SKM-1 (cell line): ENCODE measurements at regions not wholly inside any gene's neighbourhood (a gene's known extent, or its start where the extent isn't known, plus 50 kb on each side); places are given as distances from the start of the nearest gene placed in this dataset.
"Not testable (repeated sequence)": the region's sequence is repeated elsewhere in the genome, so short reads cannot be mapped to it uniquely, and the experiment has no call there.

Experiments used
- DNase-seq: peaks from one replicate; lab custom pipeline; 2025; ENCODE audit not compliant: unreplicated experiment; lab: John Stamatoyannopoulos, UW

DNA sequence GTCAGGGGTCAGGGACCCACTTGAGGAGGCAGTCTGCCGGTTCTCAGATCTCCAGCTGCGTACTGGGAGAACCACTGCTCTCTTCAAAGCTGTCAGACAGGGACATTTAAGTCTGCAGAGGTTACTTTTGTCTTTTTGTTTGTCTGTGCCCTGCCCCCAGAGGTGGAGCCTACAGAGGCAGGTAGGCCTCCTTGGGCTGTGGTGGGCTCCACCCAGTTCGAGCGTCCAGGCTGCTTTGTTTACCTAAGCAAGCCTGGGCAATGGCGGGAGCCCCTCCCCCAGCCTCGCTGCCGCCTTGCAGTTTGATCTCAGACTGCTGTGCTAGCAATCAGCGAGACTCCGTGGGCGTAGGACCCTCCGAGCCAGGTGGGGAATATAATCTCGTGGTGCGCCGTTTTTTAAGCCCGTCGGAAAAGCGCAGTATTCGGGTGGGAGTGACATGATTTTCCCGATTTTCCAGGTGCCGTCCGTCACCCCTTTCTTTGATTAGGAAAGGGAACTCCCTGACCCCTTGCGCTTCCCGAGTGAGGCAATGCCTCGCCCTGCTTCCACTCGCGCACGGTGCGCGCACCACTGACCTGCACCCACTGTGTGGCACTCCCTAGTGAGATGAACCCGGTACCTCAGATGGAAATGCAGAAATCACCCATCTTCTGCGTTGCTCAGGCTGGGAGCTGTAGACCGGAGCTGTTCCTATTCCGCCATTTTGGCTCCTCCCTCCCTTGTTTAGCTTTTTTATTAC, 268.6 kb upstream of the SATB1 start:
- DNase-seq, result not testable (repeated sequence)

GRCh38 chr3:18687286-18687685, 262.1 kb upstream of the SATB1 start:
- no peak for DNase-seq

GRCh38 chr3:18683900-18684299, 258.8 kb upstream of the SATB1 start:
- DNase-seq, result no peak

- DNase-seq, result no peak
These were observed 256.7 kb upstream of the SATB1 start for GRCh38 chr3:18681818-18682345.

GRCh38 chr3:18680758-18681157, 255.6 kb upstream of the SATB1 start:
- DNase-seq, result no peak

DNA sequence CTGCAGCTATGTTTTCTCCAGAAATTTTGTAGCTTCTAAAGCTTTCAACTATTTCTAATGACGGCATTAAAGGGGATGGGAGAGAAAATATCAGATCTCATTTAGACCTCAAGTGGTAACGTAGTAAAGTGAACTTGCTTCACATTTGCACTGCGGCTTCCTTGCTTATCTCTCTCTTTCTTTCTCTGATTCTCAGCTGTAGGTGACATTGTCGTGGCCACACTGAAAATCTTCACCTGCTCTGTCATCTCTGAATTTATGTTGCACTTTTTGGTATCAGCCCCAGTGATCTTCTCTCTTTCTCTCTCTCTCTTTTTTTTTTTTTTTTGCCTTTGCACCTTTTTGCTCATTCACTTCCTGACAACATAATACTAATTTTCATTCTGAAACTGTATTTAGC, 254.1 kb upstream of the SATB1 start:
- no peak for DNase-seq

GRCh38 chr3:18675197-18675596, 250.1 kb upstream of the SATB1 start:
- DNase-seq, result no peak

DNA sequence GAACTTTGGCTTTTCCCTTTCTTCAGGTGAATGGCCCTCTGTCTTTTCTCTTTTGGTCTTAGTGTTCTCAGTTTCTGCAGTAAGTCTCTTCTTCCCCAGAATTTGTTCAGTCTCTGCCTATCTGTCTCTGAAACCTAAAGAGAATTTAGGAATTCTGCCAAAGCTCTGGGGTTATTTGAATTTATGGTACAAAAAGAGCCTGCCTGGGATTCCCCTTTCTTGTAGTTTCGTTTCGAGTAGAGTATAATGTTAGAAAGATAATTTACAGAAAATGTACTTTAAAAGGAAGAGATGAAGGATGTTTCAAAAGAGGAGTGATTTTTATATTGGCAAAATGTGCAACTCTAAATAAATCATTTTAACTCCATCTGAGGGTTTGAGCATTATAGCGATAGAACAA, 247.4 kb upstream of the SATB1 start:
- no peak for DNase-seq

DNA sequence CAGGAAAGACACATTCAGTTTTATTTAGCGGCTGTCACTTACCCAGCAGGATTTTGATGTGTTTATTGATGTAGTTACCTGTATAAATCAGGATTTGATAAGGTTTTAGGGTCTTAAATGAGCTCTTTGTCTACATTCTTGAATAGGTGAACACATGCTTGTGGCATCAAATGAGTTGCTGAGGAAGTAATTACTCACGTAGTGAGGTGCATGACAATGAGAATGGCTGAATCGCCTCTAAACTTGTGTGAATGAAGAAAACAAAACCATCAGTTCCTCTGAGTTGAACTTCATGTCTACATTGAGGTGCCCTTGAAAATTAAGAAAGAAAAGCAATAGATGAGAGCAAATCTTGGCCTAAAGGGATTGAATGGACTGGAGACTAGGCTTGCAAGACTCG, 245.6 kb upstream of the SATB1 start:
- DNase-seq, result no peak

- DNase-seq, result no peak
These were observed 244.2 kb upstream of the SATB1 start for GRCh38 chr3:18669374-18669773.

GRCh38 chr3:18667552-18667951, 242.4 kb upstream of the SATB1 start:
- no peak for DNase-seq

DNA sequence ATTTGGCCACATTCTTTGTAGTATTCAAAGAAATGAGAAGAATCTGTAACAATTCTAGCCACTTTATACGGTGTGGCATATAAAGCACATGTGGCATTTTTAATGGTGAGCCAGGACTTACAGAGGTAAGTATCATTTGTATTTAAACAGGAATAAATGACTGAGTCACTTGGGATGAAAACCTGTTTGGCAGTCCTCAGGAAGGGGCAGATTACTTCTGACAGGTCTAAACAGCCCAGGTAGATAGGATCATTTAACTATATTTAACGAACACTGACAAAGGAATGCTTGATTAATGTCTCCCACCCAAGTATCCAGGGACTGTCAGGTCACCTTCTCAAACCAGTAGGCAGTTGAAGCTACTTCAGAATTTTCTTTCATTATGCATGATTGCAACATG, 241.5 kb upstream of the SATB1 start:
- DNase-seq, result no peak

GRCh38 chr3:18660059-18660458, 234.9 kb upstream of the SATB1 start:
- no peak for DNase-seq

DNA sequence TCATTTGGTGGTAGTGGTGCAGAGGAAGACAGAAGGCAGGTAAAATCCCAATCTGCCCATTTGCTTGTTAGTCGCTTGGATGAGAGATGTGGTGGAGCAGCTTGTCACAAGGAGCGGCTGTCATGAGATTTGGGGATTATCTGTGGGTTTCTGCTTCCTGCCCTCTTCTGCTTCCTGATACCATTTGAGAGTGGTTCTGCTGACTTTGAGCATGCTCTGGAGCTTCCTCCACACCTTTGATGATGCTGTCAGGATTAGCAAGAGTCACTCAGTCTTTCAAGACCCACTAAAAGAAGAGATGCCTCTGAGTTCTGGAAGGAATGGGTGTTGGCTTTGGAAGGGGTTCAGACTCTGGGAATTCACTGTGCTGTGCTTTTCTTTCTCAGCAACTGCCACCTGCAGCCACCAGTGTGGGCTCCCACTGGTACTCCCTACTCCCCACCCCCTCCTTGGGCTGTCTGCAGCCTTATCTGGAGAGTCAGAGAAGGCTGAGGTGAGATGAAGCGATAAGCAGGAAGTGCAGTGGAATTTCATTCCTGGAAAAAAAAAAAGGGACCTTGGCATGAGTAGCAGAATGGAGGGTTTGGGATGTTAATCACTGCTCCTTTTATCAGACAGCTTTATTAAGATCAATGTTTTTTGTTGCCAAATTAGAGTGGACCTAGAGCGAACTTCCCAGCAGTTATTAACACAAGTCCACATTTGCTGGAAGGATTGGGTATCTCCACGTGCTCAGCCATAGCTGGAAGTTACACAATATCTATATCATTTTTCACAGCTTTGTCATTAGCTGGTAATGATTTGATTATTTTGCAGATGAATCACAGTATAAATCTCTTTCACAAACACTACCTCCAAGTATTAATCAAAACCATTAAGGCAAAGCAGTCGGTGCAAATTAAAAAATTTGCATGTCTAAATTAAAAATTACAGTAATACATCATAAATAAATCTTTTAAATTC, 233.0 kb upstream of the SATB1 start:
- no peak for DNase-seq

- no peak for DNase-seq
These were observed 231.7 kb upstream of the SATB1 start for GRCh38 chr3:18656866-18657265.

- DNase-seq, result no peak
These were observed 231.3 kb upstream of the SATB1 start for GRCh38 chr3:18656410-18656809.

- DNase-seq, result no peak
These were observed 230.7 kb upstream of the SATB1 start for GRCh38 chr3:18655827-18656226.

DNA sequence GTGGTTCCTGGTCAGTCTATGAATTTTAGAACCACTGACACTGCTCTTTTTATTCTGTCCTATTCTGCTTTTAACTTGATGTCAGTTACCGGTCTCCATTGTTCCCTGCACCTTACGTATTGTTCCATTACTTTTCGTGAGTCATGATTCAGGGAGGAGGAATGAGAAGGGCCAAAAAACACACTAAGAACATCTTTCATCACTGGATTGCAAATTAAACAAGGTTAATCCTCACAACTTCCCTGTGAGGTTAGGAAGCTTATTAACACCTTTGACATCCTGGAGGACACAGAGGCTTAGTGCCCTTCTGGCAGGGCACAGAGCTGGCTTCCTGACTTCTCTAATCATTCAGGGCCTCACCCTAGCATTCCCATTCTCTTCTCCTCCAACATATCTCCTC, 227.6 kb upstream of the SATB1 start:
- DNase-seq, result no peak

DNA sequence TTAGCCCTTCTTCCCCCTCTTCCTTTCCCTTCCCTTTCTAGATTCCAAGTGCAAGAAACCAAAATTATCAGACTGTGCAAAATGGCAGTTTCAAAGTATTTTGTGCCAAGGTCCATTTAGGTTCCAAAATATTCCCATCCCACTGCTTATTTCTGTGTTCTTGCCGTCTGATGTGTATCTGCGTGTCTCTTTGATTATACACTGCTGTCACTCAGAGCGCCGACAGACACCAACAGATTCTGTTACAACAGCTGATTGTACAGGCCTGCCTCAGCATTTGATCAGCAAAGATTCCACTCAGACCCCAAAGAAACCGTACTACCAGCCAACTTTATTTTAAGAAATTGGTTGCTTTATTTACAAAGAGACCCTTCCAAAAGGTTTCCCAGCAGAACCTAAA, 225.6 kb upstream of the SATB1 start:
- no peak for DNase-seq

DNA sequence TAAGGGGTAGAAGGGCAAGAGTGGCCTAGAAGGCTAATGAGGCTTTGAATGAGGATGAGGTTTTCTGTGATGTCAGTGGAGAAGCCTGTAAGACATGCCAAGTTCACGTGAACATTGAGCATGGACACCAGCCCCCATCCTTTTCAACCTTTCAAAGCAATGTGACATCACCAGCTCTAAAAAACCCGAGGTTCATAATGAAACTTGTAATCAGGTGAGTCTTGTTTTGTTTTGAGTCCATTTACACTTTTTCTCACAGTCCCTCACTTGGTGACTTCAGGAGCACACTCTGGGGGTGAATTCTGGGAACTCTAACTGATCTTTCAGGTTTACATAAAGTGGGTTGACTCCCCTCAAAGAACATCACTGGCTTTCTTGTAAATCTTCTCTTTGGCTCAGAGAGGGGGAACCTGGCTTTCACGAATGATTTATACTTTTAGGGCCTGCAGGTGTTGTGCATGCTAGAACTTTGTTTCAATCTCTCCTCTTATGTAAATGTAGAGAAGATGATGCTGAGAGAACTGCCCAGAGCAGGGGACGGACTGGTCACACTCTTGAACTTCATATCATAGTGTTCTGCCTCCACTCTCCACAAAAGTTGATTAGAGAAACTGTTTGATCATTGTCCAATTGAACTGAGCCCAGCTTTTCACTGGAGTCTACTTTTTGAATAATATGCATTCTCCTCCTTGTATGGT, 224.7 kb upstream of the SATB1 start:
- no peak for DNase-seq

DNA sequence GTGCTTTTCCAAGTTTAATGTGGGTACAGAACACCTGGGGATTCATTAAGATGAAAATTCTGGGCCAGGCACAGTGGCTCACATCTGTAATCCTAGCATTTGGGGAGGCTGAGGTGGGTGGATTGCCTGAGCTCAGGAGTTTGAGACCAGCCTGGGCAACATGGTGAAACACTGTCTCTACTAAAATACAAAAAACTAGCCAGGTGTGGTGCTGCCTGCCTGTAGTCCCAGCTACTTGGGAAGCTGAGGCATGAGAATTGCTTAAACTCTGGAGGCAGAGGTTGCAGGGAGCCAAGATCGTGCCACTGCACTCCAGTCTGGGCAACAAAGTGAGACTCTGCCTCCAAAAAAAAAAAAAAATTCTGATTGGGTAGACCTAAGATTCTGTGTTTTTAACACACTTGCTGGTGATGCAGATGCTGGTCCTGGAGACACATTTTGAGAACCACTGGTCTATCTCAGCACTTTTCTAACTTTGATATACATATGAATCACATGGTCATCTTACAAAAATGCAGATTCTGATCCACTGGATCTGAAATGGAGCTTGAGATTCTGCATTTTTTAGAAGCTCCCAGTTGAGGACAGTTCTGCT, 223.8 kb upstream of the SATB1 start:
- no peak for DNase-seq
